B cell (primary cell): ENCODE measurements at regions not wholly inside any gene's neighbourhood (a gene's known extent, or its start where the extent isn't known, plus 50 kb on each side); places are given as distances from the start of the nearest gene placed in this dataset.

ENCODE experiments used
- EZH2 ChIP-seq: IDR thresholded peaks from 2 replicates; pipeline ENCODE4 v1.6.1; 2012; ENCODE audit warnings: borderline replicate concordance, low read depth, mild to moderate bottlenecking, moderate library complexity, low read length; ENCODE audit not compliant: insufficient read depth, poor library complexity, severe bottlenecking
- TF ChIP-seq, protein P1 (sequence below): fragments of 200-600 bp; IDR thresholded peaks from one replicate; pipeline ENCODE4 v1.8.0; 2022; ENCODE audit warnings: antibody characterized with exemption, mild to moderate bottlenecking

DNA sequence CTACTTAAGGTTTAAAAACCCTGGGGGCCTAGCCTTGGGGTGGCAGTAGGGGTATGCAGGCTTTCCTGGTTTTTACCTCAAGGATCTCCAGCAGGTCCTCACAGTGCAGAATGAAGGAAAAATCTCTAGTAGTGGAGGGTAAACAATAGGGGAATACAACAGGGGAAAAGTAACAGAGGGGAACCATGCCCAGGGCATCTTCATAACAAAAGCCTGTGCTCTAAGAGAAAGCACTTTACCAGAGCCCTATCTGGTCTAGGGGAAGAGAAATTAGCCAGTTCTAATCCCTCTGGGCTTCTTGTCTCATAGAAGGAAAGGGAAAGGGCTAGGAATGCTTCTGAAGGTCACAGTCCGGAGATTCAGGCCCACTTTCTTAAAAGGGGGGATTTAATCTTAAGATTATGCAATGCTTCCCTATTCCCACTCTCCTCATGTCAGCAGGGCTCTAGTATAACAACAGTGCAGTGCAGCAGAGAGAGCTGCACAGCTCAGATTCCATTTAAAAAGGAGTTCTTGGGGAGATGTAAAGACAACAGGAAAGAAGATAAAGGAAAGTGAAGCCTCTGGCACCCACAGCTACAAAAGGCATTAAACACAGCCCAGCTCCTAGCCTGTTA is 149.0 kb upstream of the CYP1B1 start:
- TF ChIP-seq EZH2 = no peak
- TF ChIP-seq, protein P1, sequence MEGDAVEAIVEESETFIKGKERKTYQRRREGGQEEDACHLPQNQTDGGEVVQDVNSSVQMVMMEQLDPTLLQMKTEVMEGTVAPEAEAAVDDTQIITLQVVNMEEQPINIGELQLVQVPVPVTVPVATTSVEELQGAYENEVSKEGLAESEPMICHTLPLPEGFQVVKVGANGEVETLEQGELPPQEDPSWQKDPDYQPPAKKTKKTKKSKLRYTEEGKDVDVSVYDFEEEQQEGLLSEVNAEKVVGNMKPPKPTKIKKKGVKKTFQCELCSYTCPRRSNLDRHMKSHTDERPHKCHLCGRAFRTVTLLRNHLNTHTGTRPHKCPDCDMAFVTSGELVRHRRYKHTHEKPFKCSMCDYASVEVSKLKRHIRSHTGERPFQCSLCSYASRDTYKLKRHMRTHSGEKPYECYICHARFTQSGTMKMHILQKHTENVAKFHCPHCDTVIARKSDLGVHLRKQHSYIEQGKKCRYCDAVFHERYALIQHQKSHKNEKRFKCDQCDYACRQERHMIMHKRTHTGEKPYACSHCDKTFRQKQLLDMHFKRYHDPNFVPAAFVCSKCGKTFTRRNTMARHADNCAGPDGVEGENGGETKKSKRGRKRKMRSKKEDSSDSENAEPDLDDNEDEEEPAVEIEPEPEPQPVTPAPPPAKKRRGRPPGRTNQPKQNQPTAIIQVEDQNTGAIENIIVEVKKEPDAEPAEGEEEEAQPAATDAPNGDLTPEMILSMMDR = no peak
